Effector memory CD4-positive, alpha-beta T cell (primary cell): ENCODE measurements at regions not wholly inside any gene's neighbourhood (a gene's known extent, or its start where the extent isn't known, plus 50 kb on each side); places are given as distances from the start of the nearest gene placed in this dataset.

ENCODE experiments used
- DNase-seq, 3 donors: peaks; one replicate each; pipeline ENCODE4 v3.0.0-alpha.2; 2020
- H3K27ac ChIP-seq: 2 replicates; pipeline ENCODE4 v1.7.0; 2013; ENCODE audit warnings: mild to moderate bottlenecking, low read length, moderate library complexity; ENCODE audit not compliant: insufficient read depth, poor library complexity, severe bottlenecking
- H3K27me3 ChIP-seq: replicated peaks from 2 replicates; pipeline ENCODE4 v1.7.0; 2013; ENCODE audit warnings: mild to moderate bottlenecking, low read length; ENCODE audit not compliant: insufficient read depth, control insufficient read depth, poor library complexity, severe bottlenecking
- H3K36me3 ChIP-seq: 2 replicates; pipeline ENCODE4 v1.7.0; 2013; ENCODE audit warnings: mild to moderate bottlenecking, low read length, moderate library complexity; ENCODE audit not compliant: control insufficient read depth, insufficient read depth
- H3K4me1 ChIP-seq: 2 replicates; pipeline ENCODE4 v1.7.0; 2013; ENCODE audit warnings: low read length, mild to moderate bottlenecking; ENCODE audit not compliant: control insufficient read depth, insufficient read depth, poor library complexity, severe bottlenecking
- H3K4me3 ChIP-seq: 2 replicates; pipeline ENCODE4 v1.7.0; 2013; ENCODE audit warnings: low read length, low read depth, mild to moderate bottlenecking; ENCODE audit not compliant: insufficient read depth, poor library complexity, severe bottlenecking
- H3K9me3 ChIP-seq: 2 replicates; pipeline ENCODE4 v1.7.0; 2013; ENCODE audit warnings: mild to moderate bottlenecking, low read length, moderate library complexity; ENCODE audit not compliant: control insufficient read depth

DNA sequence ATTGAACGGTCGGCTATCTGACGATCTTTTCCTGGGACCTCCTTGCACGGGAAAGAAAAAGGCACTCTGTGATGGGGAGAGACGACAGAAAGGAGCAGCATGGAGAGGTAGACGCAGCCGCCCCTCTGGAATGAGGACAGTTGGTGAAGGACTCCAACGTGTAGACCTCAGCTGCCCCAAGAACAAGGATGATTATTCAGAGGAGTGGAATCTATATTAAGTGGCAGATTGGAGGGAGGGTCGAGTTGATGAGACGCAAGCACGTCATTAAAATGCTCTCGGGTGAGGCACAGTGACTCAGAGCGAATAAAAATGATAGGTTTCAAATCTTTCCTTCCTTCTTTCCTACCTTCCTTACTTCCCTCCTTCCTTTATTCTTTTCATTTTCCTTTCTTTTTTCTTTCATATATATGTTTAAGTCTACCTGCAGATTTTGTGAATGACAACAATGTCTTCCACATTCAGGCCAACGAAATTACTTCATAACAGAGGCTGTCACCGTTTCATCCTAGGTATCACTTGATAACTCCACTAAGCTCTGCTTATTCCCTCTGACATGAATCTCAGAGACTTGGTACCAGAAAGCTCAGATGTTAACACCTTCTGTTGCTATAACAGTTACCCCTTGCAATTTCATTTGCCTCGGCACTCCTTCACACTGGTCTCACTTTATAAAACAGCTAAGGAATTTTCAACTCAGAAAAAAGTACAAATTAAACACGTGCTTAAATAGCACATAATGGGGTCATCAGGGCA is 110.0 kb upstream of the PPARGC1A start:
- no peaks in the 10 kb centered on the region for H3K4me1 ChIP-seq
- DNase-seq, result no peak

DNA sequence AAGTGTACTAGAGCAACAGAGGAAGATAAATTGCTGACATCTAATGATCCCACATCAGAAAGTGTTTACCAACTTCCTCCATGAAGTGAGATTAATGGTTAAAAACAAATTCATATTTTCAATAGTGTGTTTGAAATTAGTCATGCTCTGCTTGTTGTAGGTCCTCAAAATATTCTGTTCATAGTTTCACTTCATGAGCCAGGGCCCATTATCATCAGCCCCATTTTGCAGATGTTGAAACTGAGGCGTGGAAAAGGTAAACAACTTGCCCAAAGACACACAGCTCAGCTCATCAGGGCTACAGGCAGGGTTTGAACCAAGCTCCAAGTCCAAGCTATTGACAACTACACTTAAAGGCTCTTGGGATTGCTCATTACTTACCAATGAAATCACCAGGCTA is 103.5 kb upstream of the PPARGC1A start:
- Histone ChIP-seq H3K4me1 (no peaks in the 10 kb centered on the region), H3K4me3 (no peak overlapping the region), H3K27ac (no peak overlapping the region), H3K27me3 (no peaks in the 10 kb centered on the region), H3K9me3 (no peaks in the 10 kb centered on the region), H3K36me3 (no peaks in the 10 kb centered on the region)
- DNase-seq, result no peak

More for the DNA sequence above, 110.0 kb upstream of the PPARGC1A start:
- Histone ChIP-seq H3K9me3 (no peaks in the 10 kb centered on the region), H3K36me3 (no peaks in the 10 kb centered on the region), H3K27ac (no peak overlapping the region), H3K27me3 (no peaks in the 10 kb centered on the region), H3K4me3 (no peak overlapping the region)

DNA sequence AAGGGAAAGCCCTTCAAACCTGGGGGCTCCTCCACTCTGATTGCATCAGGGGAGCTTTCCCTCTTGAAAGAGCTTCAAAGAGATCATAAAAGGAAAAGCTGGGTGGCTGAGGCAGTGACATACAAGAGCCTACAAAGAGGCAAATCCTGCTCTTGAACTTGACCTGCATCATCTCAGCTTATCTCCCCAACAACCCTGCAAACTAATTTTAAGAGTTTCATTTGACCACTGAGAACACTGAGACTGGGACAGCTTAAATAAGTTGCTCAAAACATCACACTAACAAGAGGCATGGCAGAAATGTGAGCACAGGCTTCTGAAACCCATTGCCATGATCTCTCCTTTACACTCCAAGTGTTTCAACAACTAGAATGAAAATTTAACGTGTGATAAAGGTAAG is 101.6 kb upstream of the PPARGC1A start:
- no peaks in the 10 kb centered on the region for H3K9me3 ChIP-seq

DNA sequence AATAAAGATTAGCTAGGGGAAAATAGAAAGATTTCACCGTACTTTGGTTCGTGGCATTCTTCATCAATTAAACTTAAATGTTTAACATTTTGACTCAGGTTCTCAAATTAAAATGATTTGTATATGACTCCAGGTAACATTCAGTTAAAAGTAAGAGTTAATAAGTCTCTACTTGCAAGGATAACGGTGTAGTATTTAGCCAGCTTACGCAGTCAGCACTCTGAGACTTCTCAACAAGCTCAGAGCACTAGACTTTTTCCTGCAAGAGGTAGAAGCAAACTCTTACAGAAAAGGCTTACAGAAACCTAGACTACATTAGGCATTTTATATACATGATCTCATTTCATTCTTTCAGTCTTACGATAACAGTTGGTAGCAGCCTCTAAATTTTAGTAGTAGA is 96.4 kb upstream of the PPARGC1A start:
- Histone ChIP-seq H3K4me3 (no peak overlapping the region), H3K9me3 (no peaks in the 10 kb centered on the region), H3K36me3 (no peaks in the 10 kb centered on the region), H3K27me3 (no peaks in the 10 kb centered on the region), H3K4me1 (no peaks in the 10 kb centered on the region), H3K27ac (no peak overlapping the region)
- no peak for DNase-seq

More for the DNA sequence above, 101.6 kb upstream of the PPARGC1A start:
- Histone ChIP-seq H3K36me3 (no peaks in the 10 kb centered on the region), H3K4me3 (no peak overlapping the region), H3K4me1 (no peaks in the 10 kb centered on the region), H3K27ac (no peak overlapping the region), H3K27me3 (no peaks in the 10 kb centered on the region)
- DNase-seq, result no peak

DNA sequence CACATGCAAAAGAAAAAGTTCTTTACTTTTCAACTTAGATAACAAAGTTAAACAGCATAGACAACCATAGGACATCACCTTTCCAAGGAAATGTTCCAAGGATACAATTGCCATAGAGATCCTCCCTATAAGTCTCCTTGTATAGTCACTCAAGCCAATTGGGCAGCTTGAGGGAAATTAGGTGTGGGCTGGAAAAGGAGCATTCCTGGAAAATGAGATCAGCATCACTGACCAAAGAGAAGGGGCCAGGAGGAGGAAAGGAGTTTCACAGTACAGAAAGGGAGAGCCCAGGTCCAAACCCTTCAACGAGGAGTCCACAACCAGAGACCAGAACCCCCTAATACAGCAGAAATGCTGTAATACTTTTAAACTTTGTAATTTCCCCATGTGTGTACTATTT is 91.5 kb upstream of the PPARGC1A start:
- H3K36me3 ChIP-seq, result no peaks in the 10 kb centered on the region
- H3K9me3 ChIP-seq, result no peaks in the 10 kb centered on the region
- no peak overlapping the region for H3K4me3 ChIP-seq
- H3K4me1 ChIP-seq, result no peaks in the 10 kb centered on the region
- DNase-seq, result no peak
- H3K27me3 ChIP-seq, result no peaks in the 10 kb centered on the region
- no peak overlapping the region for H3K27ac ChIP-seq

DNA sequence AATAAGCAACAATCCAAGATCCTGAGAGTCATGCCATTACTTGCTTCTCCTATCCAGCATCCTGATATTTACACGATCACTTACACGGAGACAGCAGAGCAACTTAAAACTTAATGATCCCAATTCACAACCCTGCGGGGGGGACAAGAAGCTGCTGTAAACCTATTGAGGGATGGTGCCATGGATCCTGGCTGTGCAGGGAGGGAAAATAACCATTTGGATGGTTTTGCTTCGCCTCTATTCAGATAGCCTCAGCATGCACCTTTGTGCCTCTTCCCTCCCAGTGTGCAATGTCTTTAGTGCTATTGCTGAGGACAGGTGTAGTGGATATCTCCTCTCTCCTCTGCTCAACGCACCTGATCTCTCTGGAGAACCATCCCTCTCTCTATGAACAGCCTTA is 89.7 kb upstream of the PPARGC1A start:
- no peak overlapping the region for H3K27ac ChIP-seq
- no peak overlapping the region for H3K4me3 ChIP-seq
- no peak for DNase-seq
- H3K4me1 ChIP-seq, result no peaks in the 10 kb centered on the region
- H3K9me3 ChIP-seq, result no peaks in the 10 kb centered on the region
- H3K36me3 ChIP-seq, result no peaks in the 10 kb centered on the region
- H3K27me3 ChIP-seq, result no peaks in the 10 kb centered on the region

DNA sequence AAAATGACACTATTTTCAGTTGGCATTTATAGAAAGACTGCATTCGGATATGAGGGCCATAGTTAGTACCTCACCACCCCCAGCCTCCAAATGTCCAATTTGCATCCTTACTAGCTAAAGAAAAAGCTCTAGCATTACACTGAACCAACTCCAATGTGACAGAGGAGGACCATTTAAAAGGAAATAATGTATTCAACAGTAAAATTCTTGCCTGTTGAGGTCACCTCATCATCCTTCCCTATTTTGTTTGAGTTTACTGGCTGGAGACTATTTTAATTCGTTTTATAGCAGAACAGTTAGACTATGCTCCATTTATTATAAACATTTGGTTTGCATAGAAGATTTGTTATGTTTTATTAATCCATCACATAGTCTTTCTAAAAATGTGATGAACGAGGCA is 88.2 kb upstream of the PPARGC1A start:
- no peak overlapping the region for H3K27ac ChIP-seq
- H3K36me3 ChIP-seq, result no peaks in the 10 kb centered on the region
- DNase-seq, result no peak

DNA sequence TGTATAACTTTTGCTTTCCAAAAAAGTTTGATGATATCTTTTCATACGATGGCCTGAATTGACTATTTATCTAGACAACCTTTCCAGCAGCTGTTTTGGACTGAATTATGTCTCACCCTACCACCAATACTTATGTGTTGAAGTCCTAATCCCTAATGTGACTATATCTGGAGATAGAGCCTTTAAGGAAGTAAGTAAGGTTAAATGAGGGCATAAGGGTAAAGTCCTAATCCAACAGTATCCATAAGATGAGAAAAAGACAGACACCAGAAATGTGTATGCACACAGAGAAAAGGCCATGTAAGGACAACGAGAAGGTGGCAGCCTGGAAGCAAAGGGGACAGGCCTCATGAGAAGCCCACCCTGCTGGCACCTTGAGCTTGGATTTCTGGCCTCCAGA is 86.6 kb upstream of the PPARGC1A start:
- no peaks in the 10 kb centered on the region for H3K4me1 ChIP-seq
- no peaks in the 10 kb centered on the region for H3K9me3 ChIP-seq
- no peak overlapping the region for H3K4me3 ChIP-seq
- no peaks in the 10 kb centered on the region for H3K36me3 ChIP-seq
- no peak for DNase-seq
- H3K27me3 ChIP-seq, result no peaks in the 10 kb centered on the region
- H3K27ac ChIP-seq, result no peak overlapping the region

More for the DNA sequence above, 88.2 kb upstream of the PPARGC1A start:
- Histone ChIP-seq H3K4me1 (no peaks in the 10 kb centered on the region), H3K27me3 (no peaks in the 10 kb centered on the region), H3K4me3 (no peak overlapping the region), H3K9me3 (no peaks in the 10 kb centered on the region)

DNA sequence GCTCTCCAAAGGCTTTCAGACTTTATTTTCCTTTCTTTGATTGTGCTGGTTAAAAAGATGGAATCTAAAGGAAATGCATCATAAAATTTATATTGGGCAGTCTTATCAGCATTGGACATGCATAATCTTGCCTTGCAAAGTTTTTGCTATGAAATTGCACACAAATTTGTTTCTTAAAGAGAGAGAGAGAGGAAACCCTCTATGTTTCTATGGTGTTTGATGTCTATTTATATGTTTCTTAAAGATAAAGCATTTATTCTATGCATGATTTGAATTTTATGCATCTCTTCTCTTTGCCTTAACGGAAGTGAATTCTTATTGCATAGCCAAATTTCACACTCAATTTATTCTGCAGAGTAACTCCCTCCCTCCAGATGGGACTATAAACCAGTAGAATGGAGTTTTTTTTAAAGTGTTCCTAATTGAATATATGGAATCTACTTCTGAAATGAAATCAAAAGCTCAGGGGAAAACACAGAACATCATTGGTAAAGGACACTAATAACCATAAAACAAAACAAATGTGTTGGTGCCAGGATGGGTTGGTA is 83.5 kb upstream of the PPARGC1A start:
- no peak overlapping the region for H3K4me3 ChIP-seq
- H3K36me3 ChIP-seq, result no peaks in the 10 kb centered on the region
- H3K27ac ChIP-seq, result no peak overlapping the region
- H3K9me3 ChIP-seq, result no peaks in the 10 kb centered on the region
- H3K4me1 ChIP-seq, result no peaks in the 10 kb centered on the region
- H3K27me3 ChIP-seq, result no peaks in the 10 kb centered on the region
- no peak for DNase-seq

DNA sequence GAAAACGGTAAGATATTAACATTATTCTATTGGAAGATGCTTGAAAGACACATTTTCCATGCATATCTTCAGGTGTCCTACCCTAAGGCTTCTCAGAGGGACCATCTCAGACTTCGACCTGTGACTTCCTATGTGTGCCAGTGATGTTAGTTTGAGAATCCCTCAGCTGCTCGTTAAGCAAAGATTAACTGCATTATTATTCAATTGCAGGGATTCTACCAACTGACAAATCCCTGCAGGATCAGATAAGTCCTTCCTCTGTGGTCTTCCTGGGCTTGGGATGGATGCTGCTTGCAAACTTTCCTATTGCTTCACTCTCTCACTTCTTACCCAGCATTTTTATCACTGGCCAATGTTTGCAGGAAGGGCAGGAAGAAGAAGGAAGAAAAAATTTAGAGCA is 83.0 kb upstream of the PPARGC1A start:
- no peak overlapping the region for H3K27ac ChIP-seq
- no peak for DNase-seq
- H3K36me3 ChIP-seq, result no peaks in the 10 kb centered on the region
- no peaks in the 10 kb centered on the region for H3K4me1 ChIP-seq
- H3K9me3 ChIP-seq, result no peaks in the 10 kb centered on the region
- H3K4me3 ChIP-seq, result no peak overlapping the region
- no peaks in the 10 kb centered on the region for H3K27me3 ChIP-seq
